Testis (tissue), 2 donors: ENCODE measurements at regions not wholly inside any gene's neighbourhood (a gene's known extent, or its start where the extent isn't known, plus 50 kb on each side); places are given as distances from the start of the nearest gene placed in this dataset.

Experiments
- DNase-seq: peaks from one replicate; pipeline ENCODE4 v3.0.0-alpha.2; 2019
- H3K27ac ChIP-seq, 2 donors: fragments of 200-600 bp; sonication (generic); one replicate each; pipeline ENCODE4 v1.5.1; 2019
- H3K27me3 ChIP-seq: fragments of 200-600 bp; sonication (generic); one replicate; pipeline ENCODE4 v1.5.1; 2019
- H3K36me3 ChIP-seq: fragments of 200-600 bp; sonication (generic); one replicate; pipeline ENCODE4 v1.5.1; 2017; ENCODE audit warnings: low read depth; ENCODE audit errors: missing control alignments
- H3K4me1 ChIP-seq: fragments of 200-600 bp; sonication (generic); one replicate; pipeline ENCODE4 v1.5.1; 2019
- H3K4me3 ChIP-seq, 2 donors: fragments of 200-600 bp; sonication (generic); one replicate each; pipeline ENCODE4 v1.5.1; 2017 to 2019
- H3K9me3 ChIP-seq: fragments of 200-600 bp; sonication (generic); one replicate; pipeline ENCODE4 v1.5.1; 2017
- CTCF ChIP-seq, 3 experiments: fragments of 450-650 bp in 2 of 3; fragments of 200-600 bp in 1 of 3; sonication (generic) in 1 of 3; IDR thresholded peaks; one replicate each; pipeline ENCODE4 v1.5.1; 2016 to 2019; ENCODE audit warnings: antibody characterized with exemption in 3 of 3, mild to moderate bottlenecking in 2 of 3, moderate library complexity in 1 of 3
- POLR2A ChIP-seq: fragments of 450-650 bp; IDR thresholded peaks from one replicate; pipeline ENCODE4 v1.6.1; 2017; ENCODE audit warnings: antibody characterized with exemption, mild to moderate bottlenecking, moderate library complexity
- WGBS, 2 donors: methylation state at CpG; one replicate each; pipeline ENCODE4 v1.1.5; 2018; 5-methylcytosine and 5-hydroxymethylcytosine counted together
- intact Hi-C: fragments of 100-400 bp; cut with DNase I; formaldehyde crosslinking; loops from one replicate; pipeline ENCODE4 v1.15.1; 2023; ENCODE audit warnings: low total_unique reads

DNA sequence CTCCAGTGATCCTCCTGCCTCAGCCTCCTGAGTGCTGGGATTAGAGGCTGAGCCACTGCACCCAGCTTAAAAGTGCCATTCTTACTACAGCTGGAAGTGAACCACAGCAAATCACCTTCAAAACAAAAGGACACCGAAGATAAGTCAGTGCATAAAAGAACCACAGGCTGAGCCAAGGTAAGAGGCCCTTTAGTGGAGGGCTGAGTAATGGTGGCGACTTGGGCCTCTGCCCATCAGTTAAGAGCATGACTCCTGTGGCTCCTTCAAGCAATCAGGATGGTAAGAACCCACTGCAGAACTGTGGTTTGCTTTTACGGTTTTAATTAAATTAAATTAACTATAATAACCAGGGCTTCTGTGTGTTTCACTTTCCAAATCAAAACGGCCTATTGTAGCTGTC is 75.1 kb downstream of the CTAGE1 start:
- no peak overlapping the region for H3K4me3 ChIP-seq
- H3K9me3 ChIP-seq: no peaks in the 10 kb centered on the region
- H3K36me3 ChIP-seq: no peaks in the 10 kb centered on the region
- no peak for TF ChIP-seq CTCF (IDR thresholded peaks at IDR 0.05)
- TF ChIP-seq POLR2A: no peak
- DNase-seq: no peak
- H3K4me1 ChIP-seq: peaks cover 24% of the 10 kb centered on the region
- H3K27ac ChIP-seq: no peak overlapping the region
- intact Hi-C loops: loop anchor here (10.0 kb wide), 1 partner anchor 212 kb away; no protein-coding TSS in a partner anchor
- 59 to 73% methylated on average over 4 of the region's 4 CpGs for WGBS, 2 donors
- no peaks in the 10 kb centered on the region for H3K27me3 ChIP-seq

GRCh38 chr18:22340331-22340730 is 77.4 kb downstream of the CTAGE1 start:
- H3K36me3 ChIP-seq: no peaks in the 10 kb centered on the region
- 93% methylated on average over 3 of the region's 3 CpGs for WGBS, 2 donors
- TF ChIP-seq CTCF (IDR thresholded peaks at IDR 0.05): no peak
- no peak for TF ChIP-seq POLR2A
- no peaks in the 10 kb centered on the region for H3K9me3 ChIP-seq
- no peak for DNase-seq
- H3K27me3 ChIP-seq: no peaks in the 10 kb centered on the region
- H3K27ac ChIP-seq: no peak overlapping the region
- H3K4me3 ChIP-seq: no peak overlapping the region
- peaks cover 20% of the 10 kb centered on the region for H3K4me1 ChIP-seq
- intact Hi-C loops: loop anchor here (10.0 kb wide), 1 partner anchor 214 kb away; no protein-coding TSS in a partner anchor

DNA sequence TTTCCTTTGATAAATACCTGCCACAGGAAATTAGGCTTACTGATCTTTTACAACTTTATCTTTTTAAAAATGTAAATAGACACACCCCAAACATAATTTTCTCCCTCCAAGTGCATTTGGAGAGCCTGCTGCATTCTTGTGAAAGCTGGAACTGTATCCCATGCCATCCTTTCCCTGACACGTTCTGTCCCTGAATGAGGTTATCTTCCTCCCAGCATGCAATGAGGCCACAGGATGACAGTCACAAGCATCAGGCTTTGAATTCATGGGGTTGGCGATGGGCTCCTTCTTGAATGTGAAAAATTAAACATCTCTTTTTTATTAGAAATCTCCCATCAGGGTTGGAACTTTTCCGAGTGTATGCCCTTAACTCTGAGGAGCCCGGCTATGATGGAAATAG is 77.8 kb downstream of the CTAGE1 start:
- TF ChIP-seq CTCF (IDR thresholded peaks at IDR 0.05): no peak
- no peak for TF ChIP-seq POLR2A

GRCh38 chr18:22337833-22338232 is 79.9 kb downstream of the CTAGE1 start:
- Histone ChIP-seq H3K4me1 (peaks cover 18% of the 10 kb centered on the region), H3K9me3 (no peaks in the 10 kb centered on the region), H3K27me3 (no peaks in the 10 kb centered on the region), H3K27ac (no peak overlapping the region), H3K36me3 (no peaks in the 10 kb centered on the region), H3K4me3 (no peak overlapping the region)
- intact Hi-C loops: no loop called here
- TF ChIP-seq POLR2A (no peak), CTCF (IDR thresholded peaks at IDR 0.05) (no peak)
- no peak for DNase-seq

More for the DNA sequence above, 77.8 kb downstream of the CTAGE1 start:
- H3K4me1 ChIP-seq: peaks cover 18% of the 10 kb centered on the region
- 79 to 87% methylated on average over 4 of the region's 4 CpGs for WGBS, 2 donors
- H3K4me3 ChIP-seq: no peak overlapping the region
- no peaks in the 10 kb centered on the region for H3K27me3 ChIP-seq
- H3K36me3 ChIP-seq: no peaks in the 10 kb centered on the region
- no peaks in the 10 kb centered on the region for H3K9me3 ChIP-seq
- DNase-seq: no peak
- H3K27ac ChIP-seq: no peak overlapping the region
- intact Hi-C loops: loop anchor here (10.0 kb wide), 1 partner anchor 215 kb away; no protein-coding TSS in a partner anchor

- Histone ChIP-seq H3K27me3 (no peaks in the 10 kb centered on the region), H3K4me3 (no peak overlapping the region), H3K9me3 (no peaks in the 10 kb centered on the region), H3K4me1 (peaks cover 18% of the 10 kb centered on the region), H3K27ac (no peak overlapping the region), H3K36me3 (no peaks in the 10 kb centered on the region)
- no peak for TF ChIP-seq POLR2A
- TF ChIP-seq CTCF (IDR thresholded peaks at IDR 0.05): no peak
- intact Hi-C loops: no loop called here
- DNase-seq: no peak
- 44 to 56% methylated on average over 3 of the region's 3 CpGs for WGBS, 2 donors
These were observed 80.4 kb downstream of the CTAGE1 start for GRCh38 chr18:22337306-22337705.
